GM21360 (cell line): ENCODE measurements at regions not wholly inside any gene's neighbourhood (a gene's known extent, or its start where the extent isn't known, plus 50 kb on each side); places are given as distances from the start of the nearest gene placed in this dataset.

Experiments used
- ATAC-seq: cut with Tn5 transposase; IDR thresholded peaks from one replicate; pipeline ENCODE4 v1.9.1; 2021; ENCODE audit warnings: mild to moderate bottlenecking, moderate library complexity; ENCODE audit not compliant: unreplicated experiment

GRCh38 chr1:94646786-94647555 lies 105.4 kb upstream of the F3 start:
- no peak for ATAC-seq

- ATAC-seq: no peak
Observed at GRCh38 chr1:94646141-94646643, 104.6 kb upstream of the F3 start.

- no peak for ATAC-seq
Observed at GRCh38 chr1:94644352-94644751, 102.8 kb upstream of the F3 start.

- ATAC-seq: no peak
Observed at GRCh38 chr1:94643819-94644218, 102.3 kb upstream of the F3 start.

- no peak for ATAC-seq
Observed at GRCh38 chr1:94642617-94643321, 101.2 kb upstream of the F3 start.

- no peak for ATAC-seq
Observed at GRCh38 chr1:94641990-94642389, 100.4 kb upstream of the F3 start.

- ATAC-seq: no peak
Observed at GRCh38 chr1:94640125-94640524, 98.6 kb upstream of the F3 start.

- ATAC-seq: no peak
Observed at GRCh38 chr1:94637121-94637520, 95.6 kb upstream of the F3 start.

GRCh38 chr1:94636624-94637023 lies 95.1 kb upstream of the F3 start:
- no peak for ATAC-seq

- ATAC-seq: no peak
Observed at GRCh38 chr1:94636100-94636499, 94.5 kb upstream of the F3 start.

GRCh38 chr1:94634977-94635416 lies 93.4 kb upstream of the F3 start:
- ATAC-seq: no peak

- no peak for ATAC-seq
Observed at GRCh38 chr1:94633051-94633450, 91.5 kb upstream of the F3 start.

- no peak for ATAC-seq
Observed at GRCh38 chr1:94629259-94630181, 88.0 kb upstream of the F3 start.

- ATAC-seq: no peak
Observed at GRCh38 chr1:94628499-94628843, 86.9 kb upstream of the F3 start.

- ATAC-seq: no peak
Observed at GRCh38 chr1:94627771-94628498, 86.4 kb upstream of the F3 start.

- no peak for ATAC-seq
Observed at GRCh38 chr1:94624203-94624602, 82.6 kb upstream of the F3 start.

GRCh38 chr1:94623560-94624148 lies 82.1 kb upstream of the F3 start:
- no peak for ATAC-seq

- ATAC-seq: no peak
Observed at GRCh38 chr1:94622757-94623156, 81.2 kb upstream of the F3 start.

- ATAC-seq: no peak
Observed at GRCh38 chr1:94621802-94622201, 80.2 kb upstream of the F3 start.

- no peak for ATAC-seq
Observed at GRCh38 chr1:94621395-94621794, 79.8 kb upstream of the F3 start.
